ENCODE measurements at regions not wholly inside any gene's neighbourhood (a gene's known extent, or its start where the extent isn't known, plus 50 kb on each side); places are given as distances from the start of the nearest gene placed in this dataset.

DNA sequence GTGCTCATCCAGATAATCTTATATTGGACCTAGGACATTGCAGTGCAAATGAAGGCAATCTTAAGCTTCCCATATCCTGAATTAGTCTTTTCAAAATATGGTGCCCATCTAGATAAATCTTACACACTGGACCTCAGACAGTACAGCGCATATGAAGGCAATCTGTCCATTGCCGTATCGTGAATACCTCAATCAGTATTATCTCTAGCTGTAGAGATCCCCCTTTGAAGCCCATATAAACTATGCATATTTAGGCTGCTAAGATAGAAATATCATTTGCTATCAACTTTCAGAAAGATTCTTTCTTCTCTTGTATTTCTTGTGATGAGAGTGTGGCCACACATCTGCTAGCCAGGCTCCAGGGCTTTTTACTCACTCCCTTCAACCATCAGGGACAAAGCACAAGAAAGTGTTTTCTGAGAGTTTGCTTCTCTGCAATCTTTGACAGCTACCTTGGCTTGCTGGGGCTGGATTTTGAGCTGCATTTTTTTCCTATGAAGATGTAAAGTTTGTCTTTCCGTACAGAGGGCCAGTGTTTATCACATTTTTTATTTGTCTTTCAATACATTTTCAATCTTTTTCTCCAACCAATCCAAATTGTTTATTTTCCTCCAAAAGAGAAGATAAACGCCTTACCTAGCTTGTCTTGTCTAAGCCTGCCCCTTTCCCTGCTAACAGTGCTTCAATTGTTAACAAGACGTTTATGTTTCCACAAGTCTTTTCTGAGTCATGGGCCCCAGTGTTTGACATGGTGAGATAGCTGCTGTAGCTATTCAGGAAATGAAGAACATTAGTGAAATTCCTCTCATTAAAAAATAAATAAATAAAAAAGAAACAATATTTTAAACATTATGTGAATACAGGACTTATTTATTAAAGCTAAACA, 57.6 kb upstream of the FAT1 start:
- no peak for TF ChIP-seq POLR2AphosphoS5 (IDR thresholded peaks at IDR 0.05; ENCODE audit: low read depth)
- no peak for TF ChIP-seq GABPA (IDR thresholded peaks at IDR 0.05; ENCODE audit: low read depth)
- no peak for TF ChIP-seq SPI1 (IDR thresholded peaks at IDR 0.05; ENCODE audit: borderline replicate concordance, low read depth)
- Histone ChIP-seq H3K4me3 (replicated peaks; ENCODE audit: insufficient read depth, low read length) (no peak overlapping the region), H3K27me3 (ENCODE audit: insufficient read depth, poor library complexity, severe bottlenecking) (no peaks in the 10 kb centered on the region), H3K27ac (replicated peaks) (no peak overlapping the region)
- DNase-seq (ENCODE audit: low read depth in 1 of 2, low spot score in 1 of 2): no peak

DNA sequence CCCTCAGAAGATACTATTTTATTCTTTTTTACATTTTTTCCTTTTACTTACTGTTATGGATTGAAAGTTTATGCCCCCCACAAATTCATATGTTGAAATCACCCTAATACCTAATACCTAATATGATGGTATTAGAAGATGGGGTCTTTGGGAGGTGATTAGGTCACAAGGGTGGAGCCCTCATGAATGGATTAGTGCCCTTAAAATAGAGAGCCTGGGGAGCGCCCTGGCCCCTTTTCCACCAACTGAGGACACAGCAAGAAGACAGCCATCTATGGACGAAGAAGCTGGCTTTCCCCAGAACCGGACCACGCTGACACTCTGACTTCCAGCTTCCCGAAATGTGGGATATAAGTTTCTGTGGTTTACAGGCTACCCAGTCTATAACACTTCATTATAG, 58.6 kb upstream of the FAT1 start:
- no peak overlapping the region for H3K27ac ChIP-seq (replicated peaks)
- H3K4me3 ChIP-seq (replicated peaks; ENCODE audit: insufficient read depth, low read length): no peak overlapping the region
- DNase-seq (ENCODE audit: low read depth in 1 of 2, low spot score in 1 of 2): no peak

GRCh38 chr4:186787536-186787935, 63.9 kb upstream of the FAT1 start:
- Histone ChIP-seq H3K4me3 (replicated peaks; ENCODE audit: insufficient read depth, low read length) (no peak overlapping the region), H3K27me3 (ENCODE audit: insufficient read depth, poor library complexity, severe bottlenecking) (no peaks in the 10 kb centered on the region), H3K27ac (replicated peaks) (no peak overlapping the region)
- TF ChIP-seq GABPA (IDR thresholded peaks at IDR 0.05; ENCODE audit: low read depth) (no peak), REST (IDR thresholded peaks at IDR 0.05; ENCODE audit: insufficient replicate concordance, low read depth) (no peak), SPI1 (IDR thresholded peaks at IDR 0.05; ENCODE audit: borderline replicate concordance, low read depth) (no peak), POLR2AphosphoS5 (IDR thresholded peaks at IDR 0.05; ENCODE audit: low read depth) (no peak), CTCF (IDR thresholded peaks at IDR 0.05; ENCODE audit: insufficient read depth, low read length) (no peak)
- no peak for DNase-seq (ENCODE audit: low read depth in 1 of 2, low spot score in 1 of 2)

More for the DNA sequence above, 58.6 kb upstream of the FAT1 start:
- TF ChIP-seq SPI1 (IDR thresholded peaks at IDR 0.05; ENCODE audit: borderline replicate concordance, low read depth) (no peak), REST (IDR thresholded peaks at IDR 0.05; ENCODE audit: insufficient replicate concordance, low read depth) (no peak), POLR2AphosphoS5 (IDR thresholded peaks at IDR 0.05; ENCODE audit: low read depth) (no peak), GABPA (IDR thresholded peaks at IDR 0.05; ENCODE audit: low read depth) (no peak), CTCF (IDR thresholded peaks at IDR 0.05; ENCODE audit: insufficient read depth, low read length) (no peak)
- no peaks in the 10 kb centered on the region for H3K27me3 ChIP-seq (ENCODE audit: insufficient read depth, poor library complexity, severe bottlenecking)

DNA sequence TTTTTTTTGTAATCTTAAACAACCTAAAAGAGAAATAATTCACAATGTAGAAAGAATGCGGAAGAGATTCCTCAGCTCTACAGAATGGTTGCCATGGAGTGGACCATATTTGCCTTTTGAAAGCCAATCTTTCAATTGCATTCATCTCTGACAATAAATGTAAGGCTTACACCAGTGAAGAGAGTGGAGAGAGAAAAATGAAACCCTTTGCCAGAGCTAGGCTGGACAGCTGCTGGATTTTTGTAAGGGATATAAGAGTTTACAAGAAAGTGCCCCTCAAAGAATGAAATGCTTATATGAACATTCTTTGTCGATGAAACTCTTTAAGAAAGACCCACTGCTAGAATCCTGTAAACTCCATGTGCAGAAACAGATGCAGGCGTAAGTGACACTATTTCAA, 66.0 kb upstream of the FAT1 start:
- no peak for TF ChIP-seq SPI1 (IDR thresholded peaks at IDR 0.05; ENCODE audit: borderline replicate concordance, low read depth)
- no peak for TF ChIP-seq CTCF (IDR thresholded peaks at IDR 0.05; ENCODE audit: insufficient read depth, low read length)
- no peak for TF ChIP-seq POLR2AphosphoS5 (IDR thresholded peaks at IDR 0.05; ENCODE audit: low read depth)
- TF ChIP-seq REST (IDR thresholded peaks at IDR 0.05; ENCODE audit: insufficient replicate concordance, low read depth): no peak
- TF ChIP-seq GABPA (IDR thresholded peaks at IDR 0.05; ENCODE audit: low read depth): no peak
- Histone ChIP-seq H3K27ac (replicated peaks) (no peak overlapping the region), H3K4me3 (replicated peaks; ENCODE audit: insufficient read depth, low read length) (no peak overlapping the region), H3K27me3 (ENCODE audit: insufficient read depth, poor library complexity, severe bottlenecking) (no peaks in the 10 kb centered on the region)
- no peak for DNase-seq (ENCODE audit: low read depth in 1 of 2, low spot score in 1 of 2)
